ENCODE measurements at regions not wholly inside any gene's neighbourhood (a gene's known extent, or its start where the extent isn't known, plus 50 kb on each side); places are given as distances from the start of the nearest gene placed in this dataset.

DNA sequence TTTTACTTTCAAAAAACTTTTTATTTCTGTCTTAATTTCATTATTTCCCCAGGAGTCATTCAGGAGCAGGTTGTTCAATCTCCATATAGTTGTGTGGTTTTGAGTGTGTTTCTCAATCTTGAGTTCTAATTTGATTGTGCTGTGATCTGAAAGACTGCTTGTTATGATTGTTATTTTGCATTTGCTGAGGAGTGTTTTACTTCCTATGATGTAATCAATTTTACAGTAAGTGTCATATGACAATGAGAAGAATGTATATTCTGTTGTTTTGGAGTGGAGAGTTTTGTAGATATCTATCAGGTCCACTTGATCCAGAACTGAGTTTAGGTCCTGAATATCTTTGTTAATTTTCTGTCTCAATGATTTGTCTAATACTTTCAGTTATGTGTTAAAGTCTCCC lies 706.9 kb upstream of the CTNND2 start:
- Histone ChIP-seq H2AFZ (ENCODE audit: low read length) (no peak overlapping the region), H3K4me2 (ENCODE audit: insufficient read depth in 1 of 2, low read depth in 2 of 2, low read length in 2 of 2) (no peak overlapping the region), H3K4ac (replicated peaks; ENCODE audit: insufficient read length, low read depth, low read length) (no peak overlapping the region), H3K23me2 (ENCODE audit: low read depth, low read length) (no peaks in the 10 kb centered on the region), H3K4me3 (ENCODE audit: extremely low read depth in 1 of 4, insufficient read depth in 2 of 4, low read depth in 3 of 4, low read length in 4 of 4) (no peak overlapping the region), H3K79me2 (ENCODE audit: control insufficient read depth in 1 of 2, insufficient read depth in 2 of 2, low read length in 2 of 2) (no peaks in the 10 kb centered on the region), H2BK12ac (ENCODE audit: low read depth, low read length) (no peak overlapping the region), H3K79me1 (ENCODE audit: low read depth, low read length) (no peaks in the 10 kb centered on the region), H2AK5ac (ENCODE audit: low read depth, low read length) (no peak overlapping the region), H3K56ac (replicated peaks; ENCODE audit: insufficient read length, low read depth, low read length) (no peak overlapping the region), H3K14ac (ENCODE audit: insufficient read length) (no peak overlapping the region), H2BK15ac (ENCODE audit: low read length) (no peak overlapping the region), H4K8ac (ENCODE audit: extremely low read depth, insufficient read depth, low read length) (no peak overlapping the region), H2BK120ac (replicated peaks; ENCODE audit: low read depth, low read length) (no peak overlapping the region), H4K5ac (ENCODE audit: insufficient read length, low read depth, low read length) (no peak overlapping the region), H3K23ac (ENCODE audit: insufficient read length) (no peak overlapping the region), H3K9me3 (ENCODE audit: insufficient read depth in 2 of 2, low read depth in 1 of 2, low read length in 1 of 2) (no peaks in the 10 kb centered on the region; a peak in 1 of 4 replicates), H3K9ac (replicated peaks in 1 of 4; ENCODE audit: extremely low read depth in 1 of 4, low read depth in 3 of 4, low read length in 3 of 4) (no peak overlapping the region), H3K18ac (ENCODE audit: extremely low read depth, low read length) (no peak overlapping the region), H3K4me1 (replicated peaks in 1 of 4; ENCODE audit: control insufficient read depth in 3 of 4, insufficient read depth in 4 of 4, low read length in 3 of 4) (peaks cover 0 to 1% (median 0%) of the 10 kb centered on the region in 4 experiments; a peak in 1 of 7 replicates), H2BK20ac (ENCODE audit: low read length) (no peak overlapping the region), H3K36me3 (ENCODE audit: control insufficient read depth in 2 of 4, insufficient read depth in 4 of 4, low read length in 3 of 4) (no peaks in the 10 kb centered on the region), H3K27ac (ENCODE audit: low read depth, low read length) (no peak overlapping the region), H4K91ac (replicated peaks; ENCODE audit: insufficient read length, low read length) (no peak overlapping the region), H3K27me3 (replicated peaks in 1 of 4; ENCODE audit: control insufficient read depth in 3 of 4, extremely low read depth in 1 of 4, insufficient read depth in 3 of 4, low read length in 3 of 4) (no peaks in the 10 kb centered on the region), H2BK5ac (ENCODE audit: low read depth, low read length) (no peak overlapping the region), H4K20me1 (replicated peaks in 1 of 2; ENCODE audit: control insufficient read depth in 1 of 2, insufficient read depth in 2 of 2, low read length in 2 of 2) (no peaks in the 10 kb centered on the region)
- DNase-seq (ENCODE audit: low read depth in 1 of 2, low spot score in 2 of 2): no peak
- CTCF ChIA-PET (ENCODE audit: partially characterized antibody): no interaction called here
- POLR2A ChIA-PET (ENCODE audit: partially characterized antibody): no interaction called here
- no peak for FAIRE-seq
- TF ChIP-seq SIX5 (IDR thresholded peaks at IDR 0.05; ENCODE audit: low read depth, low read length): no peak
- no peak for TF ChIP-seq YY1 (IDR thresholded peaks at IDR 0.05; ENCODE audit: low read depth, low read length)
- TF ChIP-seq, protein P1, sequence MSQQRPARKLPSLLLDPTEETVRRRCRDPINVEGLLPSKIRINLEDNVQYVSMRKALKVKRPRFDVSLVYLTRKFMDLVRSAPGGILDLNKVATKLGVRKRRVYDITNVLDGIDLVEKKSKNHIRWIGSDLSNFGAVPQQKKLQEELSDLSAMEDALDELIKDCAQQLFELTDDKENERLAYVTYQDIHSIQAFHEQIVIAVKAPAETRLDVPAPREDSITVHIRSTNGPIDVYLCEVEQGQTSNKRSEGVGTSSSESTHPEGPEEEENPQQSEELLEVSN (IDR thresholded peaks at IDR 0.05): no peak
- TF ChIP-seq CBX8 (IDR thresholded peaks at IDR 0.05; ENCODE audit: borderline replicate concordance, low read depth, low read length): no peak
- TF ChIP-seq NANOG (IDR thresholded peaks at IDR 0.05; ENCODE audit: insufficient read depth, low read depth, low read length, poor library complexity, severe bottlenecking): no peak
- no peak for TF ChIP-seq POLR2AphosphoS5 (IDR thresholded peaks at IDR 0.05; ENCODE audit: low read depth, low read length)
- no peak for TF ChIP-seq MAFK (IDR thresholded peaks at IDR 0.05; ENCODE audit: low read depth, low read length)
- TF ChIP-seq, protein P2, sequence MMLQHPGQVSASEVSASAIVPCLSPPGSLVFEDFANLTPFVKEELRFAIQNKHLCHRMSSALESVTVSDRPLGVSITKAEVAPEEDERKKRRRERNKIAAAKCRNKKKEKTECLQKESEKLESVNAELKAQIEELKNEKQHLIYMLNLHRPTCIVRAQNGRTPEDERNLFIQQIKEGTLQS (IDR thresholded peaks at IDR 0.05; ENCODE audit: insufficient read depth, low read depth, low read length): no peak

Measured in H1 (cell line).